Keratinocyte (primary cell): ENCODE measurements at regions not wholly inside any gene's neighbourhood (a gene's known extent, or its start where the extent isn't known, plus 50 kb on each side); places are given as distances from the start of the nearest gene placed in this dataset.

Experiments
- DNase-seq: peaks from one replicate; pipeline ENCODE4 v3.0.0-alpha.2; 2011; ENCODE audit warnings: low read depth, missing footprints, low spot score
- FAIRE-seq: peaks from 2 replicates; lab custom pipeline; 2011; peaks lifted over from hg19 to GRCh38; lab: Jason Lieb, UNC
- H2AFZ ChIP-seq: 2 replicates; pipeline ENCODE4 v1.6.0; 2012; ENCODE audit warnings: low read length, control low read depth, inconsistent platforms; ENCODE audit not compliant: control insufficient read depth
- H3K27ac ChIP-seq: 2 replicates; pipeline ENCODE4 v1.5.1; 2011; ENCODE audit warnings: low read length; ENCODE audit not compliant: control insufficient read depth, insufficient read depth
- H3K27me3 ChIP-seq: 3 replicates; pipeline ENCODE4 v1.6.0; 2011; ENCODE audit warnings: low read length; ENCODE audit not compliant: control insufficient read depth, insufficient read depth; ENCODE audit errors: extremely low read depth
- H3K36me3 ChIP-seq, 2 experiments: 2 replicates in 1 of 2; 3 replicates in 1 of 2; pipeline ENCODE4 v1.5.1; 2011; ENCODE audit warnings: low read length in 2 of 2, mild to moderate bottlenecking in 1 of 2; ENCODE audit not compliant: control insufficient read depth in 2 of 2, insufficient read depth in 2 of 2; ENCODE audit errors: extremely low read depth in 1 of 2
- H3K4me1 ChIP-seq: 3 replicates; pipeline ENCODE4 v1.5.1; 2011; ENCODE audit warnings: low read length; ENCODE audit not compliant: control insufficient read depth, insufficient read depth; ENCODE audit errors: extremely low read depth
- H3K4me2 ChIP-seq: 3 replicates; pipeline ENCODE4 v1.6.0; 2011; ENCODE audit warnings: low read depth, low read length; ENCODE audit not compliant: control insufficient read depth, insufficient read depth; ENCODE audit errors: extremely low read depth
- H3K4me3 ChIP-seq, 3 experiments: fragments of 200-600 bp in 1 of 3; sonication (generic) in 1 of 3; 2 replicates in 2 of 3; 3 replicates in 1 of 3; pipeline ENCODE4 v1.5.1; 2011 to 2016; ENCODE audit warnings: low read length in 3 of 3, mild to moderate bottlenecking in 3 of 3, control low read depth in 2 of 3, inconsistent platforms in 1 of 3, low read depth in 1 of 3, mixed read lengths in 1 of 3, mixed run types in 1 of 3, moderate library complexity in 1 of 3; ENCODE audit not compliant: control insufficient read depth in 2 of 3, insufficient read depth in 2 of 3; ENCODE audit errors: extremely low read depth in 1 of 3
- H3K79me2 ChIP-seq: 2 replicates; pipeline ENCODE4 v1.6.0; 2012; ENCODE audit warnings: low read length; ENCODE audit not compliant: control insufficient read depth, insufficient read depth
- H3K9ac ChIP-seq: 3 replicates; pipeline ENCODE4 v1.6.0; 2011; ENCODE audit warnings: low read length; ENCODE audit not compliant: control insufficient read depth, insufficient read depth; ENCODE audit errors: extremely low read depth
- H3K9me1 ChIP-seq: 3 replicates; pipeline ENCODE4 v1.6.0; 2011; ENCODE audit warnings: low read length; ENCODE audit not compliant: control insufficient read depth, insufficient read depth; ENCODE audit errors: extremely low read depth
- H3K9me3 ChIP-seq: 2 replicates; pipeline ENCODE4 v1.5.1; 2012; ENCODE audit warnings: low read depth, low read length; ENCODE audit not compliant: control insufficient read depth
- H4K20me1 ChIP-seq: 3 replicates; pipeline ENCODE4 v1.6.0; 2011; ENCODE audit warnings: low read length; ENCODE audit not compliant: control insufficient read depth, insufficient read depth; ENCODE audit errors: extremely low read depth
- CTCF ChIP-seq, 3 experiments: IDR thresholded peaks in 1 of 3; conservative IDR thresholded peaks in 1 of 3; optimal IDR thresholded peaks in 1 of 3; 2 replicates in 2 of 3; 3 replicates in 1 of 3; pipeline versions ENCODE3 to v1.5.1; 2011; ENCODE audit warnings: low read length in 3 of 3, mild to moderate bottlenecking in 3 of 3, moderate library complexity in 2 of 3, control low read depth in 1 of 3, inconsistent platforms in 1 of 3; ENCODE audit not compliant: insufficient read depth in 2 of 3; ENCODE audit errors: extremely low read depth in 1 of 3
- EZH2 ChIP-seq: IDR thresholded peaks from one replicate; pipeline ENCODE4 v1.6.1; 2012; ENCODE audit warnings: inconsistent platforms, mild to moderate bottlenecking, low read length, moderate library complexity
- dilution Hi-C: fragments of 300-500 bp; cut with MboI; formaldehyde crosslinking; loops from one replicate; pipeline ENCODE4 v1.7.0; 2020; ENCODE audit warnings: low sequenced_read_pairs; ENCODE audit not compliant: extremely low pct_ligation_motif_present

DNA sequence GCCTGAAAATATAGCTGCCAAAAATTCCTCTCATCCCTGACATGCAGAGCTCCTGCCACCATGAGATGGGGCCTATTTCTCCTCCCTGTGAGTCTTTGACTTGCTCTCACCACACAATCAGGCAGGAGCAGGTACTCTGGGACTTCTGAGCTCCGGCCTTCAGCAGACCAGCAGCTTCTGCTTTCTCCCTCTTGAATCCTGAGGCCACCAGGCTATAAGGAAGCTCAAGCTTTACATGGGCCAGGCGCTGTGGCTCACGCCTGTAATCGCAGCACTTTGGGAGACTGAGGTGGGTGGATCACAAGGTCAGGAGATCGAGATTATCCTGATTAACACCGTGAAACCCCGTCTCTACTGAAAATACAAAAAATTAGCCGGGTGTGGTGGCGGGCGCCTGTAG lies 238.7 kb upstream of the RREB1 start:
- H3K9me3 ChIP-seq = no peaks in the 10 kb centered on the region
- TF ChIP-seq EZH2 (no peak), CTCF (optimal IDR thresholded peaks at IDR 0.05 in 1 of 3, IDR thresholded peaks at IDR 0.05 in 1 of 3, conservative IDR thresholded peaks at IDR 0.05 in 1 of 3; ENCODE audit: extremely low read depth in 1 of 3, insufficient read depth in 2 of 3, low read length in 3 of 3) (no peak)
- no peaks in the 10 kb centered on the region for H4K20me1 ChIP-seq
- dilution Hi-C loops = no loop called here
- H3K4me3 ChIP-seq = no peak overlapping the region
- H3K4me2 ChIP-seq = no peak overlapping the region
- H3K36me3 ChIP-seq = no peaks in the 10 kb centered on the region
- H3K27me3 ChIP-seq = no peaks in the 10 kb centered on the region
- DNase-seq (no peak), FAIRE-seq (no peak)
- no peak overlapping the region for H3K27ac ChIP-seq
- H2AFZ ChIP-seq = no peak overlapping the region
- H3K4me1 ChIP-seq = no peaks in the 10 kb centered on the region
- no peaks in the 10 kb centered on the region for H3K79me2 ChIP-seq
- H3K9ac ChIP-seq = no peak overlapping the region
- no peaks in the 10 kb centered on the region for H3K9me1 ChIP-seq

GRCh38 chr6:6870921-6871320 lies 236.8 kb upstream of the RREB1 start:
- Histone ChIP-seq H3K9me1 (no peaks in the 10 kb centered on the region), H3K9ac (no peak overlapping the region), H3K27me3 (no peaks in the 10 kb centered on the region), H4K20me1 (no peaks in the 10 kb centered on the region), H3K36me3 (no peaks in the 10 kb centered on the region), H2AFZ (no peak overlapping the region), H3K4me3 (no peak overlapping the region), H3K4me1 (no peaks in the 10 kb centered on the region), H3K4me2 (no peak overlapping the region), H3K9me3 (no peaks in the 10 kb centered on the region), H3K79me2 (no peaks in the 10 kb centered on the region), H3K27ac (no peak overlapping the region)
- dilution Hi-C loops = no loop called here
- TF ChIP-seq EZH2 = no peak
- FAIRE-seq = no peak
- DNase-seq = no peak
